GM12873 (cell line): ENCODE measurements at regions not wholly inside any gene's neighbourhood (a gene's known extent, or its start where the extent isn't known, plus 50 kb on each side); places are given as distances from the start of the nearest gene placed in this dataset.

Experiments used
- TF ChIP-seq, protein P1 (sequence below): IDR thresholded peaks from 2 replicates; pipeline ENCODE4 v1.5.1; 2012; ENCODE audit warnings: low read depth, mild to moderate bottlenecking, moderate library complexity, low read length, control low read depth; ENCODE audit not compliant: insufficient read depth; ENCODE audit errors: missing control alignments

DNA sequence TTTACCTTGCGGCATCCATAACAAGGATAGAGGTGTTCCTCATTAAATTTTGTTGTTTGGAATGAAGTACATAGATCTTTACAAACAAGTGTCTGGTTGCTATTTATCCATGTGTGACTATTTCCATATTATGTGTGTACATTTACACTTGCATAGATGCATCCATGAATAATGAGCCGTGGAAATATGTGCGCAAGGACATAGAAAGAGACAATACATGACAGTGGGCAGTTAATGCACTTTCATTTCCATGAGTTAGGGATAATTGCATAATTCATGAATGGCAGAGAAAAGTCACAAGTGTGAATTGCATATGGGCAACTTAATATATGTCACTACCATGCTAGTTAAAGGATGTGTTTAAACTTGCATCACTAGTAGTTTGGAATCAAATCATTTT lies 338.2 kb upstream of the PITX2 start:
- TF ChIP-seq, protein P1, sequence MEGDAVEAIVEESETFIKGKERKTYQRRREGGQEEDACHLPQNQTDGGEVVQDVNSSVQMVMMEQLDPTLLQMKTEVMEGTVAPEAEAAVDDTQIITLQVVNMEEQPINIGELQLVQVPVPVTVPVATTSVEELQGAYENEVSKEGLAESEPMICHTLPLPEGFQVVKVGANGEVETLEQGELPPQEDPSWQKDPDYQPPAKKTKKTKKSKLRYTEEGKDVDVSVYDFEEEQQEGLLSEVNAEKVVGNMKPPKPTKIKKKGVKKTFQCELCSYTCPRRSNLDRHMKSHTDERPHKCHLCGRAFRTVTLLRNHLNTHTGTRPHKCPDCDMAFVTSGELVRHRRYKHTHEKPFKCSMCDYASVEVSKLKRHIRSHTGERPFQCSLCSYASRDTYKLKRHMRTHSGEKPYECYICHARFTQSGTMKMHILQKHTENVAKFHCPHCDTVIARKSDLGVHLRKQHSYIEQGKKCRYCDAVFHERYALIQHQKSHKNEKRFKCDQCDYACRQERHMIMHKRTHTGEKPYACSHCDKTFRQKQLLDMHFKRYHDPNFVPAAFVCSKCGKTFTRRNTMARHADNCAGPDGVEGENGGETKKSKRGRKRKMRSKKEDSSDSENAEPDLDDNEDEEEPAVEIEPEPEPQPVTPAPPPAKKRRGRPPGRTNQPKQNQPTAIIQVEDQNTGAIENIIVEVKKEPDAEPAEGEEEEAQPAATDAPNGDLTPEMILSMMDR = no peak

DNA sequence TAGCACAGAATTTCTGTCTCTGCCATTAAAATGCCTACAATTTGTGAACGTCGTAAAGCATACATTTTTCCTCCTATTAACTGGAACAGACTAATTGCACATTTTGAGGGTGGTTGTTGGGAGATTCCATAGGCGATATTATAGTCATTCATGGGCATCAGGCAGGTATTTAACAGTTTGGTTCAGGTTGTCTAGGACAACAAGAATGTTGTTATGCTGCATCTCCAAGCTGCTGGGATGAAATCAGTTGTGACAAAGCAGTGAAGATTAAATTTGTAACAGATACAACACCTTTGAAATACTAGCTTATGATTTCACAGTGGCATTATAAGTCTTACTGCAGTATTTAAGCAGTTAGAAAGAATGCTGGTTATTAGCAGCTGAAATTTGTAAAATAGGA lies 339.7 kb upstream of the PITX2 start:
- TF ChIP-seq, protein P1 = no peak

DNA sequence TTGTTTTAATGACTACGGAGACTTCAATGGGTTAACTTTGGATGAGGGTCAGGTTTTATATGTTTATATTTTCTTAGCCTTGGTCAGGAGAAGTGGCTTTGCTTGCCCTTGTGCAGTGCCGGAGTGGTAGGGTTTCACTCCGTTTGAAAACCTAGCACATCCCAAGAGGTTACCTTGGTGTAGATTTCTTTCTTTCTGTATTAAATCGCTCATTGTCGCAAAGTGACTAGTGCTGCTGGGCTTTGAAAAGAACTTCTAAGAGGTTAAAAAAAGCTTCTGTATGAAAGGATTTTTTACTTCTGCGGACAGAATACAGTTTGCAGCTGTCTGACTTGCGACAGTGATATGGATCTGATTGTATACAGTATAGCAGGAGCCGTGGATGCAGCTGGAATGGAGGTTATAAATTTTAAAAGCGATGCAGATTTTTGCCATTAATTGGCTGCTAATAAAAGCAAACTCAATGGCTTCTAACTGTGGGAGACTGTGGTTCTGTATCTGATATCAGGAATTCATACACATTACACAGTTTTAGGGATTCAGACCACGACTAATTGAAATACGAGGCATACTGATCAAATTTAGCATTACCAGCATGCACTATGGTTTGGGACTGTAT lies 340.9 kb upstream of the PITX2 start:
- TF ChIP-seq, protein P1 = no peak

DNA sequence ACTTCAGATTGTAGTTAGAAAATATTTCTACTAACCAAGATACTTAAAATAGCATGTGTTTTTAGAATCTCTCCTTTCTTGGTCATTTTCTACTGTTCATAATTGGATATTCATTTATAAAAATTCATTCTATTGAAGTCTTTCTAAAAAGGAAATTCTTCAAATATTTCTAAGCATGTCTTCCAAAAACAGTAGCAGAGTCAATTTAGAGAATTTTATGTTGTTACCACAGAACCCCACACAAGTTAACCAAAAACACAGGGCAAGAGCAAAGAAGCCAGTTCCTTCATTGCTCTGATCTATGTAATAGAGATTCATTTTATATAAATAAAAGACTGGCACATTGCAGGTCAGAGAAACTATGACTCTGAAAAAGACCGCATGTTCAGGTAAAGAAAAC lies 345.1 kb upstream of the PITX2 start:
- TF ChIP-seq, protein P1 = no peak

DNA sequence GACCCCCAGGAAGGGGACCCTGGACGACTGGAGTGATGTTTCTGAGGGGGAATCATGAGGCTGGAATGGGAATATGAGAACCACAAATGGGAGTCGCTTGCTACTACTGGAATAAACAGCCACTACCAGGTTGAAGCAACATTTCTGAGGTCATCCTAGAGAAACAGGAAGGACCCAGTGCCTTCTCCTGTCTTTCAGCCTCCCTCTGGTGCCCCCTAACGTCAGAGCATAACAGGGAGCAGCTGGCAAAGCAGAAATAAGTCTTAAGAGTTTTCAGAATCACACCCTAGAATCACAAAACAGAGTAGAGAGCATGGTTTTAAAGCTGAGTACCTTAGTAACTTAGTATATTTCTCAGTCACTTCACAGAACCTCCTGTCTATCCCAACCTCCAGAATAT lies 347.8 kb upstream of the PITX2 start:
- TF ChIP-seq, protein P1 = peak; percentile 73

DNA sequence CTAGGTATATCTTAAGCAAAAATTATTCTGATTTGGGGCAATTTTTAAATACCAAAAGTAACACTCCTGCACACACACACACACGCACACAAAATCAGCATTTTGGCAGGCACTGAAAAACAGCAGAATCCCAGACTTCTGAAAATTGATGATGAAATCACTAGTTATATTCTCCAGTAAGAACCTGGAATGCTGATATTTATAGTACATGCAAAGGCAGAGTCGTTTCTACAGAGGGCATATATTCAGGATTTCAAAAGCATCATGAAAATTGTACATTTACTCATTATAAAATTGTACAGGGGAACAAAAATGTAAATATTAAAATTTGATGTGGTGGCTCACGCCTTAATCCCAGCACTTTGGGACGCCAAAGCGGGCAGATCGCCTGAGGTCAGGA lies 352.5 kb upstream of the PITX2 start:
- TF ChIP-seq, protein P1 = no peak

DNA sequence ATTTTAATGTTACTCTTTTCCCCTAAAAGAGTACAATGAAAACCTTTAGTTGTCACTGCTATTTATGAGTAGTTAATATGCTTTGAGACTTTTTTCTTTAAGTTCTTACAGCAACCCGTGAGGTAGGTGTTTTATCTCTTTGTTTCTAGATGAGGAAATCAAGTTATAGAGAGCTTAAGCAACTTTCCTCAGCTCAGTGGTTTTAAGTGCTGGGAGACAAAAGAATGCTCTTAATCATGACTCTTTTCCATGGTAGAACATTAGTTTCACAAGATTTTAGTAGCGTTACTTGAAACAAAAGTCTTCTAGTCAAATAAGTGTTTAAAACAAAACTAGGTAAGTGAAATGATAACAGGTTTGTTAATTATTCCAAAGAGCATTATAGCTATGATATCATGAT lies 354.7 kb upstream of the PITX2 start:
- TF ChIP-seq, protein P1 = no peak
